Fibroblast of mammary gland (primary cell): ENCODE measurements at regions not wholly inside any gene's neighbourhood (a gene's known extent, or its start where the extent isn't known, plus 50 kb on each side); places are given as distances from the start of the nearest gene placed in this dataset.
"Not testable (repeated sequence)": the region's sequence is repeated elsewhere in the genome, so short reads cannot be mapped to it uniquely, and the experiment has no call there.

Source experiments
- DNase-seq: peaks from one replicate; pipeline ENCODE4 v3.0.0-alpha.2; 2010; ENCODE audit warnings: low read depth
- H3K4me3 ChIP-seq: 2 replicates; pipeline ENCODE4 v1.5.1; 2011; ENCODE audit warnings: low read depth, mild to moderate bottlenecking, low read length, moderate library complexity; ENCODE audit not compliant: control insufficient read depth
- CTCF ChIP-seq: conservative IDR thresholded peaks from 2 replicates; pipeline ENCODE4 v1.5.1; 2011; ENCODE audit warnings: low read depth, low read length, inconsistent platforms; ENCODE audit not compliant: control insufficient read depth, insufficient read depth

- TF ChIP-seq CTCF = no peak
- no peak overlapping the region for H3K4me3 ChIP-seq
- DNase-seq = no peak
Observed at GRCh38 chr6:12356431-12356830, 66.3 kb downstream of the EDN1 start.

GRCh38 chr6:12356983-12357972 lies 67.1 kb downstream of the EDN1 start:
- TF ChIP-seq CTCF = no peak
- peak; percentile 78 for DNase-seq

GRCh38 chr6:12359036-12359435 lies 68.9 kb downstream of the EDN1 start:
- no peak overlapping the region for H3K4me3 ChIP-seq
- DNase-seq = no peak
- no peak for TF ChIP-seq CTCF

More at GRCh38 chr6:12356983-12357972, 67.1 kb downstream of the EDN1 start:
- no peak overlapping the region for H3K4me3 ChIP-seq

- H3K4me3 ChIP-seq = no peak overlapping the region
- no peak for TF ChIP-seq CTCF
- no peak for DNase-seq
Observed at GRCh38 chr6:12361042-12361765, 71.0 kb downstream of the EDN1 start.

GRCh38 chr6:12363277-12363650 lies 73.1 kb downstream of the EDN1 start:
- H3K4me3 ChIP-seq, DNase-seq: not testable (repeated sequence)

- H3K4me3 ChIP-seq = no peak overlapping the region
- DNase-seq = no peak
- TF ChIP-seq CTCF = no peak
Observed at GRCh38 chr6:12363651-12364381, 73.7 kb downstream of the EDN1 start.
